Mesenchymal stem cell (in vitro differentiated cells and primary cell): ENCODE measurements at regions not wholly inside any gene's neighbourhood (a gene's known extent, or its start where the extent isn't known, plus 50 kb on each side); places are given as distances from the start of the nearest gene placed in this dataset.

Source experiments
- DNase-seq: peaks from one replicate; pipeline ENCODE4 v3.0.0-alpha.2; 2013
- H2AFZ ChIP-seq: one replicate; pipeline ENCODE4 v1.6.1; 2013; ENCODE audit warnings: low read depth, mild to moderate bottlenecking, control low read depth, inconsistent platforms, low read length, moderate library complexity
- H2AK5ac ChIP-seq: 2 replicates; pipeline ENCODE4 v1.6.1; 2013; ENCODE audit warnings: low read length, moderate library complexity, mild to moderate bottlenecking, inconsistent platforms; ENCODE audit not compliant: severe bottlenecking
- H2BK120ac ChIP-seq: one replicate; pipeline ENCODE4 v1.6.1; 2013; ENCODE audit warnings: low read depth, mild to moderate bottlenecking, inconsistent platforms, low read length, moderate library complexity
- H2BK12ac ChIP-seq, 2 experiments: one replicate each; pipeline ENCODE4 v1.6.1; 2013; ENCODE audit warnings: inconsistent platforms in 2 of 2, low read length in 2 of 2, mild to moderate bottlenecking in 2 of 2, moderate library complexity in 2 of 2, control low read depth in 1 of 2
- H2BK15ac ChIP-seq: one replicate; pipeline ENCODE4 v1.6.1; 2013; ENCODE audit warnings: mild to moderate bottlenecking, low read depth, inconsistent platforms; ENCODE audit not compliant: poor library complexity, severe bottlenecking
- H2BK5ac ChIP-seq: 2 replicates; pipeline ENCODE4 v1.6.1; 2013; ENCODE audit warnings: low read depth, mild to moderate bottlenecking, low read length, control low read depth, inconsistent platforms; ENCODE audit not compliant: poor library complexity, severe bottlenecking
- H3K14ac ChIP-seq, 2 experiments: one replicate each; pipeline ENCODE4 v1.6.1; 2013; ENCODE audit warnings: inconsistent platforms in 2 of 2, low read length in 2 of 2, control low read depth in 1 of 2, mild to moderate bottlenecking in 1 of 2, moderate library complexity in 1 of 2
- H3K18ac ChIP-seq, 2 experiments: one replicate each; pipeline ENCODE4 v1.6.1; 2013; ENCODE audit warnings: inconsistent platforms in 2 of 2, low read length in 2 of 2, control low read depth in 1 of 2, low read depth in 1 of 2, mild to moderate bottlenecking in 1 of 2
- H3K23ac ChIP-seq, 2 experiments: one replicate each; pipeline ENCODE4 v1.6.1; 2013; ENCODE audit warnings: inconsistent platforms in 2 of 2, low read length in 2 of 2, mild to moderate bottlenecking in 2 of 2, moderate library complexity in 2 of 2, control low read depth in 1 of 2
- H3K27ac ChIP-seq: 2 replicates; pipeline ENCODE4 v1.5.1; 2013; ENCODE audit warnings: mild to moderate bottlenecking, moderate library complexity, low read length, control low read depth, inconsistent platforms; ENCODE audit not compliant: poor library complexity, severe bottlenecking
- H3K27me3 ChIP-seq, 2 experiments: 2 replicates each; pipeline versions ENCODE4 v1.6.1 to v1.7.0; 2013; ENCODE audit warnings: low read length in 2 of 2, mild to moderate bottlenecking in 2 of 2, moderate library complexity in 2 of 2, control low read depth in 1 of 2, inconsistent platforms in 1 of 2; ENCODE audit not compliant: control insufficient read depth in 1 of 2, insufficient read depth in 1 of 2
- H3K36me3 ChIP-seq, 2 experiments: 2 replicates each; pipeline versions ENCODE4 v1.6.1 to v1.7.0; 2013; ENCODE audit warnings: low read length in 2 of 2, control low read depth in 1 of 2, inconsistent platforms in 1 of 2, low read depth in 1 of 2, mild to moderate bottlenecking in 1 of 2; ENCODE audit not compliant: insufficient read depth in 2 of 2, control insufficient read depth in 1 of 2
- H3K4ac ChIP-seq, 2 experiments: one replicate each; pipeline ENCODE4 v1.6.1; 2013; ENCODE audit warnings: inconsistent platforms in 2 of 2, low read length in 2 of 2, mild to moderate bottlenecking in 2 of 2, moderate library complexity in 2 of 2, control low read depth in 1 of 2, low read depth in 1 of 2
- H3K4me1 ChIP-seq: 2 replicates; pipeline ENCODE4 v1.6.1; 2013; ENCODE audit warnings: low read depth, low read length, control low read depth; ENCODE audit not compliant: control insufficient read depth, insufficient read depth
- H3K4me2 ChIP-seq: 2 replicates; pipeline ENCODE4 v1.6.1; 2013; ENCODE audit warnings: low read length, mild to moderate bottlenecking, inconsistent platforms; ENCODE audit not compliant: poor library complexity, severe bottlenecking
- H3K4me3 ChIP-seq, 2 experiments: 2 replicates each; pipeline versions ENCODE4 v1.5.1 to v1.7.0; 2013; ENCODE audit warnings: low read length in 2 of 2, mild to moderate bottlenecking in 2 of 2, control low read depth in 1 of 2, low read depth in 1 of 2; ENCODE audit not compliant: insufficient read depth in 1 of 2
- H3K79me1 ChIP-seq: replicated peaks from 2 replicates; pipeline ENCODE4 v1.6.1; 2013; ENCODE audit warnings: mild to moderate bottlenecking, control low read depth, low read length, inconsistent platforms; ENCODE audit not compliant: poor library complexity, severe bottlenecking
- H3K9ac ChIP-seq: 2 replicates; pipeline ENCODE4 v1.7.0; 2013; ENCODE audit warnings: mild to moderate bottlenecking, low read length, moderate library complexity
- H3K9me3 ChIP-seq: 2 replicates; pipeline ENCODE4 v1.7.0; 2013; ENCODE audit warnings: mild to moderate bottlenecking, low read length; ENCODE audit not compliant: control insufficient read depth
- H4K8ac ChIP-seq: one replicate; pipeline ENCODE4 v1.6.1; 2013; ENCODE audit warnings: inconsistent platforms, mild to moderate bottlenecking, low read length, moderate library complexity
- H4K91ac ChIP-seq: one replicate; pipeline ENCODE4 v1.6.1; 2013; ENCODE audit warnings: mild to moderate bottlenecking, low read length, inconsistent platforms
- WGBS: methylation state at CpG from one replicate; pipeline ENCODE4 v1.1.7; 2013; ENCODE audit warnings: mixed read lengths; 5-methylcytosine and 5-hydroxymethylcytosine counted together

GRCh38 chr9:26266146-26266793 is 588.0 kb upstream of the TUSC1 start:
- H2BK15ac ChIP-seq = no peak overlapping the region
- H3K9me3 ChIP-seq = no peaks in the 10 kb centered on the region
- DNase-seq = no peak
- no peaks in the 10 kb centered on the region for H3K36me3 ChIP-seq
- no peak overlapping the region for H3K4me2 ChIP-seq
- no peak overlapping the region for H3K4ac ChIP-seq
- H3K4me3 ChIP-seq = no peak overlapping the region
- H2BK12ac ChIP-seq = no peak overlapping the region
- peak overlapping the region; percentile 77 for H4K8ac ChIP-seq
- no peak overlapping the region for H4K91ac ChIP-seq
- peak overlapping the region in 1 of 2 experiments; percentile 54 for H3K18ac ChIP-seq
- peak overlapping the region; percentile 92 for H2AK5ac ChIP-seq
- H3K79me1 ChIP-seq = no peaks in the 10 kb centered on the region
- H3K9ac ChIP-seq = no peak overlapping the region
- H3K23ac ChIP-seq = no peak overlapping the region
- H3K14ac ChIP-seq = no peak overlapping the region
- no peaks in the 10 kb centered on the region for H3K4me1 ChIP-seq
- WGBS = 71% methylated on average over 1 of the region's 2 CpGs
- peak overlapping the region; percentile 97 for H3K27ac ChIP-seq
- peak overlapping the region; percentile 79 for H2BK5ac ChIP-seq
- no peaks in the 10 kb centered on the region for H3K27me3 ChIP-seq
- no peak overlapping the region for H2AFZ ChIP-seq
- no peak overlapping the region for H2BK120ac ChIP-seq

- H3K4me2 ChIP-seq = no peak overlapping the region
- peak overlapping the region; percentile 49 for H3K9ac ChIP-seq
- no peak overlapping the region for H3K4ac ChIP-seq
- no peak overlapping the region for H3K23ac ChIP-seq
- peak overlapping the region in 1 of 2 experiments; percentile 63 for H2BK12ac ChIP-seq
- no peak overlapping the region for H2BK120ac ChIP-seq
- H2AK5ac ChIP-seq = peak overlapping the region; percentile 94
- no peak overlapping the region for H2AFZ ChIP-seq
- H3K14ac ChIP-seq = no peak overlapping the region
- no peaks in the 10 kb centered on the region for H3K79me1 ChIP-seq
- peak overlapping the region; percentile 94 for H3K27ac ChIP-seq
- no peak overlapping the region for H2BK15ac ChIP-seq
- no peak overlapping the region for H4K91ac ChIP-seq
- H3K4me1 ChIP-seq = no peaks in the 10 kb centered on the region
- no peak overlapping the region for H4K8ac ChIP-seq
- 8% methylated on average over 1 of the region's 1 CpG for WGBS
- H3K27me3 ChIP-seq = no peaks in the 10 kb centered on the region
- peak overlapping the region in 1 of 2 experiments; percentile 57 for H3K18ac ChIP-seq
- no peaks in the 10 kb centered on the region for H3K36me3 ChIP-seq
- peak; percentile 91 for DNase-seq
- no peaks in the 10 kb centered on the region for H3K9me3 ChIP-seq
- H3K4me3 ChIP-seq = no peak overlapping the region
- H2BK5ac ChIP-seq = peak overlapping the region; percentile 92
These were observed 586.7 kb upstream of the TUSC1 start for GRCh38 chr9:26264709-26265601.

DNA sequence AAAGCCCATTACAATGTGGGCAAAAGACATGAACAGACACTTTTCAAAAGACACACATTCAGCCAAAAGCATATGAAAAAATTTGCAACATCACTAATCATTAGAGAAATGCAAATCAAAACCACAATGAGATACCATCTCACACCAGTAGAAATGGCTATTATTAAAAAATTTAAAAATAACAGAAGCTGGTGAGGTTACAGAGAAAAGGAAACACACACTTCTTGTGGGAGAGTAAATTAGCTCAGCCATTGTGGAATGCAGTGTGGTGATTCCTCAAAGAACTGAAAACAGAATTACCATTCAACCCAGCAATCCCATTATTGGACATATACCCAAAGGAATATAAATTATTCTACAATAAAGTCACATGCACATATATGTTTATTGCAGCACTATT is 585.2 kb upstream of the TUSC1 start:
- H3K4me3 ChIP-seq = peak overlapping the region in 1 of 2 experiments; percentile 38
- H4K8ac ChIP-seq = no peak overlapping the region
- DNase-seq = no peak

GRCh38 chr9:26262421-26263107 is 584.3 kb upstream of the TUSC1 start:
- Histone ChIP-seq H2BK15ac (no peak overlapping the region), H3K4me1 (peaks cover 2% of the 10 kb centered on the region), H3K9me3 (no peaks in the 10 kb centered on the region), H4K91ac (no peak overlapping the region), H3K79me1 (no peaks in the 10 kb centered on the region), H2AK5ac (no peak overlapping the region), H2BK12ac (no peak overlapping the region), H2BK5ac (peak overlapping the region; percentile 69), H3K9ac (peak overlapping the region; percentile 69), H3K4ac (no peak overlapping the region), H3K36me3 (no peaks in the 10 kb centered on the region), H3K4me2 (no peak overlapping the region), H3K14ac (no peak overlapping the region), H3K4me3 (no peak overlapping the region), H3K27ac (peak overlapping the region; percentile 100), H2AFZ (no peak overlapping the region), H3K27me3 (no peaks in the 10 kb centered on the region), H4K8ac (no peak overlapping the region), H2BK120ac (no peak overlapping the region), H3K23ac (no peak overlapping the region), H3K18ac (no peak overlapping the region)
- WGBS = 83% methylated on average over 1 of the region's 1 CpG
- DNase-seq = peak; percentile 52

More for the DNA sequence above, 585.2 kb upstream of the TUSC1 start:
- H3K4ac ChIP-seq = no peak overlapping the region
- no peak overlapping the region for H3K4me2 ChIP-seq
- H2BK12ac ChIP-seq = no peak overlapping the region
- H2AK5ac ChIP-seq = no peak overlapping the region
- H3K27ac ChIP-seq = peak overlapping the region; percentile 80
- no peak overlapping the region for H3K14ac ChIP-seq
- H3K9me3 ChIP-seq = no peaks in the 10 kb centered on the region
- H2AFZ ChIP-seq = no peak overlapping the region
- no peaks in the 10 kb centered on the region for H3K79me1 ChIP-seq
- no peak overlapping the region for H2BK15ac ChIP-seq
- no peak overlapping the region for H3K9ac ChIP-seq
- no peak overlapping the region for H3K18ac ChIP-seq
- H3K23ac ChIP-seq = no peak overlapping the region
- no peak overlapping the region for H2BK5ac ChIP-seq
- no peak overlapping the region for H2BK120ac ChIP-seq
- H4K91ac ChIP-seq = no peak overlapping the region
- H3K36me3 ChIP-seq = no peaks in the 10 kb centered on the region
- peaks cover 2% of the 10 kb centered on the region for H3K4me1 ChIP-seq
- no peaks in the 10 kb centered on the region for H3K27me3 ChIP-seq
